GM23338 (cell line): ENCODE measurements at regions not wholly inside any gene's neighbourhood (a gene's known extent, or its start where the extent isn't known, plus 50 kb on each side); places are given as distances from the start of the nearest gene placed in this dataset.
A peak's percentile ranks its signal among the peaks of the same experiment; 100 is the strongest.

Experiments used
- ATAC-seq: fragments of 200-7000 bp; cut with Tn5 transposase; 3 replicates; pipeline ENCODE4 v1.9.1; 2020
- DNase-seq: peaks from one replicate; pipeline ENCODE4 v3.0.0-alpha.2; 2015; ENCODE audit warnings: low spot score
- H2AFZ ChIP-seq: fragments of 200-600 bp; sonication (generic); 2 replicates; pipeline ENCODE4 v1.8.0; 2016; ENCODE audit warnings: antibody characterized with exemption, mild to moderate bottlenecking, moderate library complexity
- H3F3A ChIP-seq: fragments of 200-600 bp; sonication (generic); replicated peaks from 2 replicates; pipeline ENCODE4 v1.8.0; 2017; ENCODE audit warnings: antibody characterized with exemption, mixed run types, low read depth
- H3K27ac ChIP-seq: fragments of 200-600 bp; sonication (generic); 2 replicates; pipeline ENCODE4 v1.6.1; 2016; ENCODE audit warnings: low read depth
- H3K27me3 ChIP-seq: fragments of 200-600 bp; sonication (generic); 2 replicates; pipeline ENCODE4 v1.8.0; 2016; ENCODE audit warnings: mild to moderate bottlenecking, mixed run types, moderate library complexity; ENCODE audit not compliant: insufficient read depth
- H3K36me3 ChIP-seq: fragments of 200-600 bp; sonication (generic); 2 replicates; pipeline ENCODE4 v1.8.0; 2016; ENCODE audit warnings: mild to moderate bottlenecking; ENCODE audit not compliant: insufficient read depth
- H3K4me1 ChIP-seq: fragments of 200-600 bp; sonication (generic); 2 replicates; pipeline ENCODE4 v1.8.0; 2016; ENCODE audit warnings: mild to moderate bottlenecking, moderate library complexity; ENCODE audit not compliant: insufficient read depth
- H3K4me2 ChIP-seq: fragments of 200-600 bp; sonication (generic); 2 replicates; pipeline ENCODE4 v1.7.1; 2017; ENCODE audit warnings: mixed run types
- H3K4me3 ChIP-seq: fragments of 200-600 bp; sonication (generic); 2 replicates; pipeline ENCODE4 v1.6.1; 2016; ENCODE audit warnings: mixed run types
- H3K79me2 ChIP-seq: fragments of 200-600 bp; sonication (generic); replicated peaks from 2 replicates; pipeline ENCODE4 v1.8.0; 2017; ENCODE audit warnings: mild to moderate bottlenecking; ENCODE audit not compliant: insufficient read depth
- H3K9me2 ChIP-seq: fragments of 200-600 bp; sonication (generic); 2 replicates; pipeline ENCODE4 v1.8.0; 2017; ENCODE audit not compliant: insufficient read depth
- H4K20me1 ChIP-seq: fragments of 200-600 bp; sonication (generic); replicated peaks from 2 replicates; pipeline ENCODE4 v1.8.0; 2017; ENCODE audit warnings: mild to moderate bottlenecking; ENCODE audit not compliant: insufficient read depth
- H3K27ac Mint-ChIP-seq: 2 replicates; pipeline ENCODE4 v1.8.0; 2020; ENCODE audit warnings: inconsistent platforms, mild to moderate bottlenecking, moderate library complexity, mixed read lengths
- H3K27me3 Mint-ChIP-seq: 3 replicates; pipeline ENCODE4 v1.8.0; 2022; ENCODE audit warnings: low read depth, mild to moderate bottlenecking, moderate library complexity, mixed read lengths, inconsistent platforms; ENCODE audit not compliant: insufficient read depth, poor library complexity
- H3K36me3 Mint-ChIP-seq: 3 replicates; pipeline ENCODE4 v1.8.0; 2021; ENCODE audit warnings: low read depth, mild to moderate bottlenecking, inconsistent platforms, moderate library complexity, mixed read lengths
- H3K4me1 Mint-ChIP-seq: 3 replicates; pipeline ENCODE4 v1.8.0; 2020; ENCODE audit warnings: mild to moderate bottlenecking, inconsistent platforms, mixed read lengths
- H3K4me3 Mint-ChIP-seq: 3 replicates; pipeline ENCODE4 v1.8.0; 2021; ENCODE audit warnings: moderate library complexity, mild to moderate bottlenecking, inconsistent platforms, mixed read lengths
- H3K9me3 Mint-ChIP-seq: 3 replicates; pipeline ENCODE4 v1.8.0; 2020; ENCODE audit warnings: moderate library complexity, mild to moderate bottlenecking, inconsistent platforms, mixed read lengths
- EZH2phosphoT487 ChIP-seq: fragments of 200-600 bp; sonication (generic); IDR thresholded peaks from one replicate; pipeline ENCODE4 v1.8.1; 2018; ENCODE audit warnings: antibody characterized with exemption; ENCODE audit not compliant: unreplicated experiment
- JUNB ChIP-seq: IDR thresholded peaks from one replicate; pipeline ENCODE4 v1.6.1; 2016; ENCODE audit warnings: antibody characterized with exemption; ENCODE audit not compliant: unreplicated experiment
- NANOG ChIP-seq: IDR thresholded peaks from 2 replicates; pipeline ENCODE4 v1.6.1; 2016; ENCODE audit warnings: antibody characterized with exemption, borderline replicate concordance
- POLR2AphosphoS5 ChIP-seq: IDR thresholded peaks from 2 replicates; pipeline ENCODE4 v1.6.1; 2016; ENCODE audit warnings: antibody characterized with exemption, low read depth
- STAT1 ChIP-seq: IDR thresholded peaks from one replicate; pipeline ENCODE4 v1.6.1; 2016; ENCODE audit warnings: antibody characterized with exemption; ENCODE audit not compliant: unreplicated experiment
- ZNF114 ChIP-seq: fragments of 250-450 bp; sonication (Bioruptor Pico); IDR thresholded peaks from 2 replicates; pipeline ENCODE4 v1.5.0; 2020; ENCODE audit warnings: mild to moderate bottlenecking, moderate library complexity
- TF ChIP-seq, protein P1 (sequence below): IDR thresholded peaks from 2 replicates; pipeline ENCODE4 v1.6.1; 2016; ENCODE audit warnings: antibody characterized with exemption
- TF ChIP-seq, protein P2 (sequence below), 2 experiments: fragments of 200-600 bp in 1 of 2; sonication (generic) in 1 of 2; conservative IDR thresholded peaks; 2 replicates each; pipeline versions ENCODE4 v1.5.1 to v1.6.1; 2016 to 2017; ENCODE audit warnings: antibody characterized with exemption in 2 of 2, low read depth in 2 of 2, mild to moderate bottlenecking in 2 of 2, moderate library complexity in 1 of 2
- TF ChIP-seq, protein P3 (sequence below): fragments of 250-450 bp; sonication (Bioruptor Pico); IDR thresholded peaks from 2 replicates; pipeline ENCODE4 v1.5.0; 2020; ENCODE audit warnings: mild to moderate bottlenecking, moderate library complexity

DNA sequence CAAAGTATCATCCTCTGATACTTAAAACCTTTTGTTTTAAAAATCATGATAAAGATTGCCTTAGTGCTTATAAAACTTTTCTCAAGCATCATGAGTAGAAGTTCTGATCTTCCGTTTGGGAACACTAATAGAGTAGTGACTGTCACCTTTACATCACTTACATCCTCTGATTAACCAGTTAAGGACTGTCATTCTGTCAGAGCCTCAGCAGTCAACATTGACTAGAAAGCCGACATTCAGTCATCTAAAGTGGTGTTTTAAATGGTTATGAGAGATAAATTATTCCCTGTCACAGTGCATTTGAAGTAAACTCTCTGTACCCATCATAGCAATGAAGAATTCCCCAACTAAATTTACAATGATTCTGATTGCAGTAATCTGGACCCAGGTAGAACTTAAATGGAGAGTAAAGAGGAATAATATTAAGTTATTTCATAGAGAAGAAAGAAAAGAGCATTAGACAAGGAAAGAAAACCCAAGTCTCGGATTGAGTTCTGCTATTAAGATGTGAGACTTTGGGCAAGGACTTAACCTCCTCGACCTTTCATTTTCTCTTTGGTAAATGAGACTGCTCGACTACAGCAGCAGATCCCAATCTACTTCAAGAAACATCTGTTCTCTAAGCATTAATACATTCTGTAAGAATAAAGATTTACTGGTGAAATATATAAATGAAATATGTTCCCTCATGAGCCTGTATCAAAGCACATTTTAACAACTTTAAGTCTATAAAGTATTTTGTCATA lies 563.9 kb upstream of the LMO3 start:
- DNase-seq (no peak), ATAC-seq (no peak)
- Histone ChIP-seq H3K79me2 (no peaks in the 10 kb centered on the region), H3K4me3 (no peak overlapping the region), H3K27ac (no peak overlapping the region), H4K20me1 (no peaks in the 10 kb centered on the region), H3K9me2 (no peaks in the 10 kb centered on the region), H2AFZ (no peak overlapping the region), H3K4me2 (no peak overlapping the region), H3K36me3 (no peaks in the 10 kb centered on the region), H3K27me3 (no peaks in the 10 kb centered on the region), H3K4me1 (peaks cover 3% of the 10 kb centered on the region; the same call in 1 of the 2 replicates), H3F3A (no peaks in the 10 kb centered on the region)
- Mint-ChIP-seq H3K27ac (no peak overlapping the region), H3K9me3 (no peaks in the 10 kb centered on the region; the same call in 2 of the 3 replicates), H3K4me1 (peaks cover 3% of the 10 kb centered on the region; the same call in 2 of the 3 replicates), H3K4me3 (no peak overlapping the region), H3K27me3 (no peaks in the 10 kb centered on the region), H3K36me3 (no peaks in the 10 kb centered on the region)
- TF ChIP-seq EZH2phosphoT487: no peak

DNA sequence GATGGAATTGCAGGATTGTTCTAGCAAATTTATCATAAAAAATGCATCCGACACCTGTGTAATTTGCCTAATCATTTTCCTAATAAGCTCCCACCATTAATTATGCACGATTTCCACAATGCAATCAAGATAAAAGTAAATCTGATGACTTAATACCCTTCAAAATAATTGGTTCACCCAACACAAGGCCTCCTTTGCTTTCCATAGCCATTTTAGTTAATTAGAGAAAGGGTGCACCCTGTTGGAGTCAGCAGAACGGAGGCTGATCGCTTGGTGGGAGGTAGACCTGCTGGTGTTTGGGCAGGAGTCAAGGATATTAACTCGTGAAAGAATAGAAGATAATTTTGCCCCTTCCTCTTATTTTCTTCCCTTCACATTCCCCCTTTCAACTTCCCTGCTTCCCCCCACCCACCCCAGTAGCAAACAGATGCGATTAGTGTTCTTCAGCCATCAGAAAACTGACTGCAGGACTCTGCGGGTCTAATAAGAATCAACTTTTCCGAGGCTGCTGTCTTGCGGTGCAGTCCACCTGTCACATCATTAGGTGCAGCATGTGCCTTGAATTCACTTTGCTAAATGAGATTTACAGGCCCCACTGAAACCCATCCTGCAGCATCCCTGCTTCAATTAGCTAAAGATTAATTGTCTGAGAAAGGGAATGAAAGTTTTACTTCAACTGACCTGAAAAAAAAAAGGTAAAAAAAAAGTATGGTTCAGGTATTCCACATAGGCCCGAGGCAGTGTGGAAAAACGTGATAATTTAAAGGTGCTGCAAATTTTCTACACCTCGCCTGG lies 553.7 kb upstream of the LMO3 start:
- Histone ChIP-seq H3K36me3 (no peaks in the 10 kb centered on the region), H2AFZ (no peak overlapping the region), H3F3A (no peaks in the 10 kb centered on the region), H3K4me1 (no peaks in the 10 kb centered on the region), H3K27me3 (no peaks in the 10 kb centered on the region), H3K4me2 (no peak overlapping the region), H3K4me3 (no peak overlapping the region), H3K9me2 (peaks cover 6% of the 10 kb centered on the region), H4K20me1 (no peaks in the 10 kb centered on the region), H3K27ac (no peak overlapping the region), H3K79me2 (no peaks in the 10 kb centered on the region)
- Mint-ChIP-seq H3K36me3 (no peaks in the 10 kb centered on the region), H3K9me3 (no peaks in the 10 kb centered on the region), H3K27me3 (peaks cover 1% of the 10 kb centered on the region), H3K4me1 (no peaks in the 10 kb centered on the region), H3K27ac (no peak overlapping the region), H3K4me3 (no peak overlapping the region)
- DNase-seq (peak; percentile 7), ATAC-seq (no peak)
- TF ChIP-seq, protein P1, sequence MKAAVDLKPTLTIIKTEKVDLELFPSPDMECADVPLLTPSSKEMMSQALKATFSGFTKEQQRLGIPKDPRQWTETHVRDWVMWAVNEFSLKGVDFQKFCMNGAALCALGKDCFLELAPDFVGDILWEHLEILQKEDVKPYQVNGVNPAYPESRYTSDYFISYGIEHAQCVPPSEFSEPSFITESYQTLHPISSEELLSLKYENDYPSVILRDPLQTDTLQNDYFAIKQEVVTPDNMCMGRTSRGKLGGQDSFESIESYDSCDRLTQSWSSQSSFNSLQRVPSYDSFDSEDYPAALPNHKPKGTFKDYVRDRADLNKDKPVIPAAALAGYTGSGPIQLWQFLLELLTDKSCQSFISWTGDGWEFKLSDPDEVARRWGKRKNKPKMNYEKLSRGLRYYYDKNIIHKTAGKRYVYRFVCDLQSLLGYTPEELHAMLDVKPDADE: no peak
- TF ChIP-seq, protein P2, sequence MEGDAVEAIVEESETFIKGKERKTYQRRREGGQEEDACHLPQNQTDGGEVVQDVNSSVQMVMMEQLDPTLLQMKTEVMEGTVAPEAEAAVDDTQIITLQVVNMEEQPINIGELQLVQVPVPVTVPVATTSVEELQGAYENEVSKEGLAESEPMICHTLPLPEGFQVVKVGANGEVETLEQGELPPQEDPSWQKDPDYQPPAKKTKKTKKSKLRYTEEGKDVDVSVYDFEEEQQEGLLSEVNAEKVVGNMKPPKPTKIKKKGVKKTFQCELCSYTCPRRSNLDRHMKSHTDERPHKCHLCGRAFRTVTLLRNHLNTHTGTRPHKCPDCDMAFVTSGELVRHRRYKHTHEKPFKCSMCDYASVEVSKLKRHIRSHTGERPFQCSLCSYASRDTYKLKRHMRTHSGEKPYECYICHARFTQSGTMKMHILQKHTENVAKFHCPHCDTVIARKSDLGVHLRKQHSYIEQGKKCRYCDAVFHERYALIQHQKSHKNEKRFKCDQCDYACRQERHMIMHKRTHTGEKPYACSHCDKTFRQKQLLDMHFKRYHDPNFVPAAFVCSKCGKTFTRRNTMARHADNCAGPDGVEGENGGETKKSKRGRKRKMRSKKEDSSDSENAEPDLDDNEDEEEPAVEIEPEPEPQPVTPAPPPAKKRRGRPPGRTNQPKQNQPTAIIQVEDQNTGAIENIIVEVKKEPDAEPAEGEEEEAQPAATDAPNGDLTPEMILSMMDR (conservative IDR thresholded peaks at IDR 0.05; ENCODE audit: low read depth in 2 of 2): no peak
- TF ChIP-seq EZH2phosphoT487 (no peak), JUNB (no peak), NANOG (no peak), POLR2AphosphoS5 (no peak), STAT1 (no peak), ZNF114 (CRISPR knock-in tag) (no peak)
- TF ChIP-seq, protein P3, sequence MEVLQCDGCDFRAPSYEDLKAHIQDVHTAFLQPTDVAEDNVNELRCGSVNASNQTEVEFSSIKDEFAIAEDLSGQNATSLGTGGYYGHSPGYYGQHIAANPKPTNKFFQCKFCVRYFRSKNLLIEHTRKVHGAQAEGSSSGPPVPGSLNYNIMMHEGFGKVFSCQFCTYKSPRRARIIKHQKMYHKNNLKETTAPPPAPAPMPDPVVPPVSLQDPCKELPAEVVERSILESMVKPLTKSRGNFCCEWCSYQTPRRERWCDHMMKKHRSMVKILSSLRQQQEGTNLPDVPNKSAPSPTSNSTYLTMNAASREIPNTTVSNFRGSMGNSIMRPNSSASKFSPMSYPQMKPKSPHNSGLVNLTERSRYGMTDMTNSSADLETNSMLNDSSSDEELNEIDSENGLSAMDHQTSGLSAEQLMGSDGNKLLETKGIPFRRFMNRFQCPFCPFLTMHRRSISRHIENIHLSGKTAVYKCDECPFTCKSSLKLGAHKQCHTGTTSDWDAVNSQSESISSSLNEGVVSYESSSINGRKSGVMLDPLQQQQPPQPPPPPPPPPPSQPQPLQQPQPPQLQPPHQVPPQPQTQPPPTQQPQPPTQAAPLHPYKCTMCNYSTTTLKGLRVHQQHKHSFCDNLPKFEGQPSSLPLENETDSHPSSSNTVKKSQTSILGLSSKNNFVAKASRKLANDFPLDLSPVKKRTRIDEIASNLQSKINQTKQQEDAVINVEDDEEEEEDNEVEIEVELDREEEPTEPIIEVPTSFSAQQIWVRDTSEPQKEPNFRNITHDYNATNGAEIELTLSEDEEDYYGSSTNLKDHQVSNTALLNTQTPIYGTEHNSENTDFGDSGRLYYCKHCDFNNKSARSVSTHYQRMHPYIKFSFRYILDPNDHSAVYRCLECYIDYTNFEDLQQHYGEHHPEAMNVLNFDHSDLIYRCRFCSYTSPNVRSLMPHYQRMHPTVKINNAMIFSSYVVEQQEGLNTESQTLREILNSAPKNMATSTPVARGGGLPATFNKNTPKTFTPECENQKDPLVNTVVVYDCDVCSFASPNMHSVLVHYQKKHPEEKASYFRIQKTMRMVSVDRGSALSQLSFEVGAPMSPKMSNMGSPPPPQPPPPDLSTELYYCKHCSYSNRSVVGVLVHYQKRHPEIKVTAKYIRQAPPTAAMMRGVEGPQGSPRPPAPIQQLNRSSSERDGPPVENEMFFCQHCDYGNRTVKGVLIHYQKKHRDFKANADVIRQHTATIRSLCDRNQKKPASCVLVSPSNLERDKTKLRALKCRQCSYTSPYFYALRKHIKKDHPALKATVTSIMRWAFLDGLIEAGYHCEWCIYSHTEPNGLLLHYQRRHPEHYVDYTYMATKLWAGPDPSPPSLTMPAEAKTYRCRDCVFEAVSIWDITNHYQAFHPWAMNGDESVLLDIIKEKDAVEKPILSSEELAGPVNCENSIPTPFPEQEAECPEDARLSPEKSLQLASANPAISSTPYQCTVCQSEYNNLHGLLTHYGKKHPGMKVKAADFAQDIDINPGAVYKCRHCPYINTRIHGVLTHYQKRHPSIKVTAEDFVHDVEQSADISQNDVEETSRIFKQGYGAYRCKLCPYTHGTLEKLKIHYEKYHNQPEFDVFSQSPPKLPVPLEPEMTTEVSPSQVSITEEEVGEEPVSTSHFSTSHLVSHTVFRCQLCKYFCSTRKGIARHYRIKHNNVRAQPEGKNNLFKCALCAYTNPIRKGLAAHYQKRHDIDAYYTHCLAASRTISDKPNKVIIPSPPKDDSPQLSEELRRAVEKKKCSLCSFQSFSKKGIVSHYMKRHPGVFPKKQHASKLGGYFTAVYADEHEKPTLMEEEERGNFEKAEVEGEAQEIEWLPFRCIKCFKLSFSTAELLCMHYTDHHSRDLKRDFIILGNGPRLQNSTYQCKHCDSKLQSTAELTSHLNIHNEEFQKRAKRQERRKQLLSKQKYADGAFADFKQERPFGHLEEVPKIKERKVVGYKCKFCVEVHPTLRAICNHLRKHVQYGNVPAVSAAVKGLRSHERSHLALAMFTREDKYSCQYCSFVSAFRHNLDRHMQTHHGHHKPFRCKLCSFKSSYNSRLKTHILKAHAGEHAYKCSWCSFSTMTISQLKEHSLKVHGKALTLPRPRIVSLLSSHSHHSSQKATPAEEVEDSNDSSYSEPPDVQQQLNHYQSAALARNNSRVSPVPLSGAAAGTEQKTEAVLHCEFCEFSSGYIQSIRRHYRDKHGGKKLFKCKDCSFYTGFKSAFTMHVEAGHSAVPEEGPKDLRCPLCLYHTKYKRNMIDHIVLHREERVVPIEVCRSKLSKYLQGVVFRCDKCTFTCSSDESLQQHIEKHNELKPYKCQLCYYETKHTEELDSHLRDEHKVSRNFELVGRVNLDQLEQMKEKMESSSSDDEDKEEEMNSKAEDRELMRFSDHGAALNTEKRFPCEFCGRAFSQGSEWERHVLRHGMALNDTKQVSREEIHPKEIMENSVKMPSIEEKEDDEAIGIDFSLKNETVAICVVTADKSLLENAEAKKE: no peak
